ENCODE measurements at regions not wholly inside any gene's neighbourhood (a gene's known extent, or its start where the extent isn't known, plus 50 kb on each side); places are given as distances from the start of the nearest gene placed in this dataset.

DNA sequence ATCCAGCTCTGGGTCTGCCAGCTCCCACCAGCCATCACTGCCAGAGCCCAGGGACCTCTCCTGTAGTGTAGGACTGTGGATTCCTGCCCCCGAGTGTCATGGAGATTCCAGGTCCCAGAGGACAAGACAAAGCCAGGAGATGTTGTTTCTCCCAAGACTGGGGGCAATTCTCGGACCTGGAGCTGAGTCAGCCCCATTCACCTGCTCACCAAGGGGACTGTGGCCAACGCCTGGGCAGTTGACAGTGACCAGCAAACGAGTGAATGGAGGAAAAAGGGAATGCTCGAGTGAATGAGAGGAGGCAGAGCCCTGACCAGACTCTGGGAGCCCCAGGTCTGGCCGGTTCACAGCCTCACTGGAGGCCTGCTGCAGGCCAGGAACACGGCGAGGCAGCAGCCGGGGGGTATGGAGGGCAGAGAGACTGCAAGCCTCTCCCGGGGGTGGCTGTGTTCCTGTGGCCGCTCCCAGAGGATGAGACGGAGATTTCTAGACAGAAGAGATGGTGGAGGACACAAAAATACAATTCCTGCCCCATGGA, 61.3 kb upstream of the PRR5 start (continued):
- TF ChIP-seq, protein P1, sequence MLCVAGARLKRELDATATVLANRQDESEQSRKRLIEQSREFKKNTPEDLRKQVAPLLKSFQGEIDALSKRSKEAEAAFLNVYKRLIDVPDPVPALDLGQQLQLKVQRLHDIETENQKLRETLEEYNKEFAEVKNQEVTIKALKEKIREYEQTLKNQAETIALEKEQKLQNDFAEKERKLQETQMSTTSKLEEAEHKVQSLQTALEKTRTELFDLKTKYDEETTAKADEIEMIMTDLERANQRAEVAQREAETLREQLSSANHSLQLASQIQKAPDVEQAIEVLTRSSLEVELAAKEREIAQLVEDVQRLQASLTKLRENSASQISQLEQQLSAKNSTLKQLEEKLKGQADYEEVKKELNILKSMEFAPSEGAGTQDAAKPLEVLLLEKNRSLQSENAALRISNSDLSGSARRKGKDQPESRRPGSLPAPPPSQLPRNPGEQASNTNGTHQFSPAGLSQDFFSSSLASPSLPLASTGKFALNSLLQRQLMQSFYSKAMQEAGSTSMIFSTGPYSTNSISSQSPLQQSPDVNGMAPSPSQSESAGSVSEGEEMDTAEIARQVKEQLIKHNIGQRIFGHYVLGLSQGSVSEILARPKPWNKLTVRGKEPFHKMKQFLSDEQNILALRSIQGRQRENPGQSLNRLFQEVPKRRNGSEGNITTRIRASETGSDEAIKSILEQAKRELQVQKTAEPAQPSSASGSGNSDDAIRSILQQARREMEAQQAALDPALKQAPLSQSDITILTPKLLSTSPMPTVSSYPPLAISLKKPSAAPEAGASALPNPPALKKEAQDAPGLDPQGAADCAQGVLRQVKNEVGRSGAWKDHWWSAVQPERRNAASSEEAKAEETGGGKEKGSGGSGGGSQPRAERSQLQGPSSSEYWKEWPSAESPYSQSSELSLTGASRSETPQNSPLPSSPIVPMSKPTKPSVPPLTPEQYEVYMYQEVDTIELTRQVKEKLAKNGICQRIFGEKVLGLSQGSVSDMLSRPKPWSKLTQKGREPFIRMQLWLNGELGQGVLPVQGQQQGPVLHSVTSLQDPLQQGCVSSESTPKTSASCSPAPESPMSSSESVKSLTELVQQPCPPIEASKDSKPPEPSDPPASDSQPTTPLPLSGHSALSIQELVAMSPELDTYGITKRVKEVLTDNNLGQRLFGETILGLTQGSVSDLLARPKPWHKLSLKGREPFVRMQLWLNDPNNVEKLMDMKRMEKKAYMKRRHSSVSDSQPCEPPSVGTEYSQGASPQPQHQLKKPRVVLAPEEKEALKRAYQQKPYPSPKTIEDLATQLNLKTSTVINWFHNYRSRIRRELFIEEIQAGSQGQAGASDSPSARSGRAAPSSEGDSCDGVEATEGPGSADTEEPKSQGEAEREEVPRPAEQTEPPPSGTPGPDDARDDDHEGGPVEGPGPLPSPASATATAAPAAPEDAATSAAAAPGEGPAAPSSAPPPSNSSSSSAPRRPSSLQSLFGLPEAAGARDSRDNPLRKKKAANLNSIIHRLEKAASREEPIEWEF (IDR thresholded peaks at IDR 0.05; ENCODE audit: insufficient replicate concordance, low read depth, low read length) = no peak
- TF ChIP-seq ZZZ3 (IDR thresholded peaks at IDR 0.05; ENCODE audit: control insufficient read depth, insufficient read length, low read depth) (no peak), TCF7 (IDR thresholded peaks at IDR 0.05; ENCODE audit: borderline replicate concordance) (no peak)

DNA sequence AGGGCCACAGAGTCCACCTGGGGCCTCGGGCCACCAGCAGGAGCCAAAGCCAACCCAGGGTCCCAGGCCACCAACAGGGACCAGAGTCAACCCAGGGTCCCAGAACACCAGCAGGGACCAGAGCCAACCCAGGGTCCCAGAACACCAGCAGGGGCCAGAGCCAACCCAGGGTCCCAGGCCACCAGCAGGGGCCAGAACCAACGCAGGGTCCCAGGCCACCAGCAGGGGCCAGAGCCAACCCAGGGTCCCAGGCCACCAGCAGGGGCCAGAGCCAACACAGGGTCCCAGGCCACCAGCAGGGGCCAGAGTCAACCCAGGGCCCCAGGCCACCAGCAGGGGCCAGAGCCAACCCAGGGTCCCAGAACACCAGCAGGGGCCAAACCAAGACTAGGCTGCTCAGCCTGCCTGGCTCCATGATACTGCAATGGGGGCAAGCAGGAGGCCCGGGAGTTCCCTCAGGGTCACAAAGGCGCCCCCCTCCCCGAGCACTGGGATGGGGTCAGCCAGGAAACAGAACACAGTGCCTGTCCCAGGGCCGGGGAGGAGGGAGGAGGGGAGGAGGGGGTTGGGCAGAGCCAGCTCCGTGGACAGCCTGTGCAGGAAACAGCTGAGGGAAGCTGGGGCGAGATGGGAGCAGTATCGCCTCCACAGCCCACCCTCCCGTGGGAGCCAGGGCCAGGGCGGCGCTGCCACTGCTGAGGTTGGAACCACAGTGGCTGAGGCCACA, 62.0 kb upstream of the PRR5 start:
- POLR2A ChIA-PET = no interaction called here
- RAD21 ChIA-PET (ENCODE audit: unreplicated experiment) = no interaction called here
- no peaks in the 10 kb centered on the region for H4K20me1 ChIP-seq (ENCODE audit: control insufficient read depth, insufficient read depth)
- H2AFZ ChIP-seq (ENCODE audit: control insufficient read depth, low read depth, low read length) = no peak overlapping the region
- H3K9me3 ChIP-seq (replicated peaks; ENCODE audit: control insufficient read depth, insufficient read depth, low read length) = no peaks in the 10 kb centered on the region
- no peak for DNase-seq (ENCODE audit: low read depth, low spot score)
- intact Hi-C loops (cut with micrococcal nuclease; ENCODE audit: unreplicated experiment) = no loop called here
- BruUV-seq (replicated peaks) = no TSS peak
- no peaks in the 10 kb centered on the region for H3K79me2 ChIP-seq (ENCODE audit: control insufficient read depth, insufficient read depth, low read length)
- no peaks in the 10 kb centered on the region; a peak in 1 of 4 replicates for H3K27me3 ChIP-seq (replicated peaks in 1 of 2; ENCODE audit: control insufficient read depth in 2 of 2, insufficient read depth in 2 of 2, low read length in 1 of 2)
- H3K9ac ChIP-seq (ENCODE audit: control insufficient read depth, insufficient read depth, low read length) = no peak overlapping the region
- no peak for ATAC-seq
- no peaks in the 10 kb centered on the region for H3K36me3 ChIP-seq (ENCODE audit: control insufficient read depth in 2 of 2, insufficient read depth in 2 of 2, low read length in 1 of 2)
- CTCF ChIA-PET = no interaction called here
- SMC1A ChIA-PET (ENCODE audit: uncharacterized antibody, unreplicated experiment) = no interaction called here
- FAIRE-seq = no peak
- in situ Hi-C loops (cut with MboI) = no loop called here
- H3K4me1 ChIP-seq (ENCODE audit: control insufficient read depth, insufficient read depth, low read length) = no peaks in the 10 kb centered on the region
- no peak overlapping the region for H3K4me2 ChIP-seq (ENCODE audit: control insufficient read depth, insufficient read depth)
- H3K27ac ChIP-seq (ENCODE audit: control insufficient read depth, insufficient read depth) = no peak overlapping the region
- H3K4me3 ChIP-seq = no peak overlapping the region
- WGBS (ENCODE audit: insufficient coverage, insufficient replicate concordance, low lambda C conversion rate, missing lambda C conversion rate) = 15% methylated on average over 5 of the region's 12 CpGs
- TF ChIP-seq NRF1 (conservative IDR thresholded peaks at IDR 0.05; ENCODE audit: low read depth, low read length) = no peak
- TF ChIP-seq SUPT20H (IDR thresholded peaks at IDR 0.05; ENCODE audit: borderline replicate concordance, control insufficient read depth, low read depth, low read length) = no peak
- TF ChIP-seq, protein P2, sequence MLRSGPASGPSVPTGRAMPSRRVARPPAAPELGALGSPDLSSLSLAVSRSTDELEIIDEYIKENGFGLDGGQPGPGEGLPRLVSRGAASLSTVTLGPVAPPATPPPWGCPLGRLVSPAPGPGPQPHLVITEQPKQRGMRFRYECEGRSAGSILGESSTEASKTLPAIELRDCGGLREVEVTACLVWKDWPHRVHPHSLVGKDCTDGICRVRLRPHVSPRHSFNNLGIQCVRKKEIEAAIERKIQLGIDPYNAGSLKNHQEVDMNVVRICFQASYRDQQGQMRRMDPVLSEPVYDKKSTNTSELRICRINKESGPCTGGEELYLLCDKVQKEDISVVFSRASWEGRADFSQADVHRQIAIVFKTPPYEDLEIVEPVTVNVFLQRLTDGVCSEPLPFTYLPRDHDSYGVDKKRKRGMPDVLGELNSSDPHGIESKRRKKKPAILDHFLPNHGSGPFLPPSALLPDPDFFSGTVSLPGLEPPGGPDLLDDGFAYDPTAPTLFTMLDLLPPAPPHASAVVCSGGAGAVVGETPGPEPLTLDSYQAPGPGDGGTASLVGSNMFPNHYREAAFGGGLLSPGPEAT (IDR thresholded peaks at IDR 0.05; ENCODE audit: low read depth) = no peak
- TF ChIP-seq TCF12 (IDR thresholded peaks at IDR 0.05; ENCODE audit: low read depth, low read length) = no peak
- TF ChIP-seq NFYB (IDR thresholded peaks at IDR 0.05; ENCODE audit: insufficient read depth, low read depth, low read length) = no peak
- no peak for TF ChIP-seq MEF2A (IDR thresholded peaks at IDR 0.05; ENCODE audit: insufficient read depth, low read depth, low read length)
- no peak for TF ChIP-seq ZNF24 (IDR thresholded peaks at IDR 0.05)
- TF ChIP-seq MTA3 (IDR thresholded peaks at IDR 0.05; ENCODE audit: borderline replicate concordance, low read length) = no peak
- no peak for TF ChIP-seq ATF7 (IDR thresholded peaks at IDR 0.05; ENCODE audit: low read depth)
- TF ChIP-seq NR2C2 (IDR thresholded peaks at IDR 0.05; ENCODE audit: borderline replicate concordance, control insufficient read depth, insufficient read length, low read depth) = no peak
- TF ChIP-seq FOXM1 (IDR thresholded peaks at IDR 0.05; ENCODE audit: low read depth, low read length) = no peak
- TF ChIP-seq ZNF622 (IDR thresholded peaks at IDR 0.05) = no peak
